A673 (cell line): ENCODE measurements at regions not wholly inside any gene's neighbourhood (a gene's known extent, or its start where the extent isn't known, plus 50 kb on each side); places are given as distances from the start of the nearest gene placed in this dataset.

ENCODE experiments used
- EZH2 ChIP-seq: fragments of 200-600 bp; sonication (generic); IDR thresholded peaks from 2 replicates; pipeline ENCODE4 v1.6.1; 2017; ENCODE audit warnings: borderline replicate concordance, low read depth, mild to moderate bottlenecking, mixed read lengths, antibody characterized with exemption, low read length; ENCODE audit not compliant: poor library complexity, severe bottlenecking
- TF ChIP-seq, protein P1 (sequence below): fragments of 300-800, 200-600 bp; sonication (generic); conservative IDR thresholded peaks from 2 replicates; pipeline ENCODE4 v1.5.1; 2017; ENCODE audit warnings: low read depth, mild to moderate bottlenecking, antibody characterized with exemption, low read length, moderate library complexity, mixed read lengths

DNA sequence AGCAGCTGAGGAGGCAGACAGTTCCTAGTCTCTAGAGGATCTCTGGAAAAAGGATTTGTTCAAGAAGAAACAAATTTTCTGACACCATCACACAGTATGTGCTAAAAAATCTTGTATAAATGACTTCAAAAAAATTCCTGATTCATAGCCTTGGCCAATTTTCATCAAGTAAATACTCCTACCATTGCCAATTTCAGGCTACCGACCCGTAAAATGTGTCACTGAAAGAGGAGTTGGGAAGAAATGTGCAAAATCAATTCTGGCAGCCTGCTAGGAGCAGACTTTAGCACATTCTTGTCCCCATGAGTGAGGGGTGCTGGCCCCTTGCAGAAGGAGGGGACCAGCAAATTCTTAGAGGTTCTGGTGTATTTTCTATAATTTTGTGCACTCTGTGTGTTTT lies 109.4 kb downstream of the TMEM30B start:
- TF ChIP-seq, protein P1, sequence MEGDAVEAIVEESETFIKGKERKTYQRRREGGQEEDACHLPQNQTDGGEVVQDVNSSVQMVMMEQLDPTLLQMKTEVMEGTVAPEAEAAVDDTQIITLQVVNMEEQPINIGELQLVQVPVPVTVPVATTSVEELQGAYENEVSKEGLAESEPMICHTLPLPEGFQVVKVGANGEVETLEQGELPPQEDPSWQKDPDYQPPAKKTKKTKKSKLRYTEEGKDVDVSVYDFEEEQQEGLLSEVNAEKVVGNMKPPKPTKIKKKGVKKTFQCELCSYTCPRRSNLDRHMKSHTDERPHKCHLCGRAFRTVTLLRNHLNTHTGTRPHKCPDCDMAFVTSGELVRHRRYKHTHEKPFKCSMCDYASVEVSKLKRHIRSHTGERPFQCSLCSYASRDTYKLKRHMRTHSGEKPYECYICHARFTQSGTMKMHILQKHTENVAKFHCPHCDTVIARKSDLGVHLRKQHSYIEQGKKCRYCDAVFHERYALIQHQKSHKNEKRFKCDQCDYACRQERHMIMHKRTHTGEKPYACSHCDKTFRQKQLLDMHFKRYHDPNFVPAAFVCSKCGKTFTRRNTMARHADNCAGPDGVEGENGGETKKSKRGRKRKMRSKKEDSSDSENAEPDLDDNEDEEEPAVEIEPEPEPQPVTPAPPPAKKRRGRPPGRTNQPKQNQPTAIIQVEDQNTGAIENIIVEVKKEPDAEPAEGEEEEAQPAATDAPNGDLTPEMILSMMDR = no peak
- TF ChIP-seq EZH2 = no peak
